Spinal cord (tissue), 9 donors: ENCODE measurements at regions not wholly inside any gene's neighbourhood (a gene's known extent, or its start where the extent isn't known, plus 50 kb on each side); places are given as distances from the start of the nearest gene placed in this dataset.

Experiments used
- DNase-seq, 6 donors: peaks; one replicate each; pipeline versions ENCODE4 v3.0.0 to v3.0.0-alpha.2; 2013 to 2015; ENCODE audit warnings: low spot score in 6 of 6, low read depth in 4 of 6
- H3K27ac ChIP-seq: one replicate; pipeline ENCODE4 v1.5.1; 2013; ENCODE audit warnings: low read depth, low read length, control low read depth
- H3K27me3 ChIP-seq: one replicate; pipeline ENCODE4 v1.6.1; 2013; ENCODE audit warnings: low read length; ENCODE audit not compliant: control insufficient read depth, insufficient read depth
- H3K36me3 ChIP-seq: one replicate; pipeline ENCODE4 v1.6.1; 2013; ENCODE audit warnings: low read length; ENCODE audit not compliant: control insufficient read depth, insufficient read depth
- H3K4me1 ChIP-seq: one replicate; pipeline ENCODE4 v1.6.1; 2013; ENCODE audit warnings: low read length; ENCODE audit not compliant: control insufficient read depth, insufficient read depth
- H3K4me3 ChIP-seq: one replicate; pipeline ENCODE4 v1.5.1; 2013; ENCODE audit warnings: low read depth, low read length, control low read depth
- H3K9me3 ChIP-seq: one replicate; pipeline ENCODE4 v1.6.1; 2013; ENCODE audit warnings: low read length; ENCODE audit not compliant: control insufficient read depth, insufficient read depth
- WGBS: methylation state at CpG from one replicate; pipeline ENCODE4 v1.1.5; 2013; ENCODE audit warnings: missing lambda C conversion rate; ENCODE audit not compliant: insufficient coverage; 5-methylcytosine and 5-hydroxymethylcytosine counted together
- donor health status: healthy.

DNA sequence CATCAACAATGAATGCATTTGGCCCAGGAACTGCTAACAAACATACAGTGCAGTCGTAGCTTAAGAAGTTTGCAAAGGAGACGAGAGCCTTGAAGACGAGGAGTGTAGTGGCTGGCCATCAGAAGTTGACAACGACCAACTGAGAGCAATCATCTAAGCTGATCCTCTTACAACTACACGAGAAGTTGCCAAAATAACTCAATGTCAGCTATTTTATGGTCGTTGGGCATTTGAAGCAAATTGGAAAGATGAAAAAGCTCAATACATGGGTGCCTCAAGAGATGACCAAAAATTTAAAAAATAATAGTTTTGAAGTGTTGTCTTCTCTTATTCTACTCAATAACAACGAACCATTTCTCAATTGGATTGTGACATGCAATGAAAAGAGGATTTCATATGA is 757.7 kb upstream of the CHD1 start:
- Histone ChIP-seq H3K27ac (no peak overlapping the region), H3K4me3 (no peak overlapping the region), H3K36me3 (no peaks in the 10 kb centered on the region), H3K4me1 (no peaks in the 10 kb centered on the region), H3K9me3 (no peaks in the 10 kb centered on the region), H3K27me3 (no peaks in the 10 kb centered on the region)
- DNase-seq, result no peak
- WGBS, result 88% methylated on average over 5 of the region's 7 CpGs

DNA sequence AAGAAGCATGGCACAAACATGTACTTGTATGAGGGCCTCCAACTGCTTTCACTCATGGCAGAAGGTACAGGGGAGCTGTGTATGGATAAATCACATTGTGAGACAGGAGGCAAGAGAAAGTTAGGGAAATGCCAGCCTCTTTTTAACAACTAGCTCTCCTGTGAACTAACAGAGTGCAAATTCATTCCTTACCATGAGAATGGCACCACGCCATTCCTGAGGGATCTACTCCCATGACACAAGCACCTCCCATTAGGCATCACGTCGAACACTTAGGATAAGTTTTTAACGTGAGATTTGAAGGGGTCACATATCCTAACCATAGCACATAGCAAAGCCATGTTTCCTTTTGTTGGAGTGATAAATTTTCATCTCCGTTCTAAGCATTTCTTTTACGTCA is 747.2 kb upstream of the CHD1 start:
- DNase-seq, result no peak
- H3K4me3 ChIP-seq, result no peak overlapping the region
- no peaks in the 10 kb centered on the region for H3K36me3 ChIP-seq
- no peak overlapping the region for H3K27ac ChIP-seq
- H3K4me1 ChIP-seq, result no peaks in the 10 kb centered on the region
- no CpG with 5 or more reads among the region's 6 CpGs for WGBS
- no peaks in the 10 kb centered on the region for H3K27me3 ChIP-seq
- no peaks in the 10 kb centered on the region for H3K9me3 ChIP-seq

DNA sequence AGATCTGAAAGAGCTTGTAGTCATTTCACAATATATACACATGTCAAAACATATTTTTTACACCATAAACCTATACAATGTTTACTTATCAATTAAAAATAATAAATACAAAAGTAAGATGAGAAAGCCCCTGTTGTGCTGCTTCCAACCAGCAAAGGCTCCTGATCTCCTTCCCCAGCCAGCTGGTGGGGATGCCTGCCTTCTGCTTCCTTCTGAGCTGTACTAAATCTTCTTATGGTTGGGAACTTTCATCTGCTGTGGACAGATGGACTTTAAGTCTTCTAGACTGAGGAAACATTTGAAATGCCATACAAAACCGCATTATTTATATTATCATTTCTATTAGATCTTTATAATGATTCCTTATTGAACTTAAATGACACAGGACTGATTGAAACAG is 745.3 kb upstream of the CHD1 start:
- Histone ChIP-seq H3K4me1 (no peaks in the 10 kb centered on the region), H3K36me3 (no peaks in the 10 kb centered on the region), H3K9me3 (no peaks in the 10 kb centered on the region), H3K27ac (no peak overlapping the region), H3K4me3 (no peak overlapping the region), H3K27me3 (no peaks in the 10 kb centered on the region)
- WGBS, result no CpG with 5 or more reads among the region's 1 CpG
- no peak for DNase-seq

DNA sequence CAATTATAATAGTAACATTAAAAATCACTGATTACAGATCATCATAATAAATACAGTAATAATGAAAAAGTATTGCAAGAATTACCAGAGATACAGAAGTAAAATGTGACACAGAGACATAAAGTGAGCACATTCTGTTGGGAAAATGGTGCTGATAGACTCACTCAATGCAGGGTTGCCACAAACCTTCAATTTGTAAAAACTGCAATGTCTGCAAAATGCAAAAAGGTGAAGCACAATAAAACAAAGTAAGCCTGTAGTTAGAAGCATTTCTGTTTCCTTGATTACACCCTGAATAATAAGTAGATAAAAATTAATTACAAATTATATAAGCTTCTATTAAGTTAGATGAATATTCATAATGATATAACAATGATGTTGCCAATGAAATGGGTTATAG is 736.2 kb upstream of the CHD1 start:
- Histone ChIP-seq H3K36me3 (no peaks in the 10 kb centered on the region), H3K4me3 (no peak overlapping the region), H3K9me3 (no peaks in the 10 kb centered on the region), H3K27ac (no peak overlapping the region), H3K4me1 (no peaks in the 10 kb centered on the region), H3K27me3 (no peaks in the 10 kb centered on the region)
- DNase-seq, result no peak

DNA sequence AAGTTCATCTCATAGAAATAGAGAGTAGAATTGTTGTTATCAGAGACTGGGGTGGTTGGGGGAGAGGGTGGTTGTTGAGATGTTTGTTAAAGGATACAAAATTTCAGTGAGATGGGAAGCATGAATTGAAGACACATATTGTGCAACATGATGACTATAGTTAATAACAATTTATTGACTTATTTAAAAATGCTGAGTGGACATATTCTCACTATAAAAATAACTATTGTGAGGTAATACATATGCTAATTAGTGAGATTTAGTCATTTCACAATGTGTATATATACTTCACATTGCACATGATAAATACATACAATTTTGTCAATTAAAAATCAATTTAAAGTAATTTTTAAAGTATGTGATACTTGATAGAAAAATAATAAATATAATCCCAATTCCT is 722.5 kb upstream of the CHD1 start:
- Histone ChIP-seq H3K27ac (no peak overlapping the region), H3K9me3 (no peaks in the 10 kb centered on the region)

DNA sequence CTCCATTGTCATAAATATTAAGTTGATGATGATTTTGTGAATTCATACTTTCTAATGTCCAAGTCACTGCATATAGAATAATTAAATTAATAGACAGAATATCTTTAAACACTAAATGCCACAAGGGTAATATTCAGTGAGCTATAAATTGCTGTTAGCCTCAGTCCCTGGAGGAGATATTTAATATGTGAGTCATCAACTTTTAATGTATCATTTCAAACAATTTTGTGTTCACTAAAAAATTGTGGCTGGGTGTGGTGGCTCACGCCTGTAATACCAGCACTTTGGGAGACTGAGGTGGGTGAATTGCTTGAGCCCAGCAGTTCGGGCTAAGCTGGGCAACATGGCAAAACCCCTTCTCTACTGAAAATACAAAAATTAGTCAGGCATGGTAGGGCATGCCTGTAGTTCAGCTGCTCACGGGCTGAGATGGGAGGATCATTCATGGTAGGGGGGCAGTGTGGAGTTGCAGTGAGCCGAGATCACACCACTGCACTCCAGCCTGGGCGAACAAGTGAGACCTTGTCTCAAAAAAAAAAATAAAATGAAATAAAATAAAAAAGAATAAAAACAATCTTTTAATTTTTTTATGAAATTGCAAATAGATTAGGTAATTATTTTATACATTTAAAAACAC is 717.3 kb upstream of the CHD1 start:
- Histone ChIP-seq H3K9me3 (no peaks in the 10 kb centered on the region), H3K36me3 (no peaks in the 10 kb centered on the region), H3K4me1 (no peaks in the 10 kb centered on the region), H3K27me3 (no peaks in the 10 kb centered on the region), H3K4me3 (no peak overlapping the region), H3K27ac (no peak overlapping the region)
- no CpG with 5 or more reads among the region's 5 CpGs for WGBS
- DNase-seq, result no peak

More for the DNA sequence above, 722.5 kb upstream of the CHD1 start:
- Histone ChIP-seq H3K4me1 (no peaks in the 10 kb centered on the region), H3K4me3 (no peak overlapping the region), H3K27me3 (no peaks in the 10 kb centered on the region), H3K36me3 (no peaks in the 10 kb centered on the region)
- DNase-seq, result no peak

DNA sequence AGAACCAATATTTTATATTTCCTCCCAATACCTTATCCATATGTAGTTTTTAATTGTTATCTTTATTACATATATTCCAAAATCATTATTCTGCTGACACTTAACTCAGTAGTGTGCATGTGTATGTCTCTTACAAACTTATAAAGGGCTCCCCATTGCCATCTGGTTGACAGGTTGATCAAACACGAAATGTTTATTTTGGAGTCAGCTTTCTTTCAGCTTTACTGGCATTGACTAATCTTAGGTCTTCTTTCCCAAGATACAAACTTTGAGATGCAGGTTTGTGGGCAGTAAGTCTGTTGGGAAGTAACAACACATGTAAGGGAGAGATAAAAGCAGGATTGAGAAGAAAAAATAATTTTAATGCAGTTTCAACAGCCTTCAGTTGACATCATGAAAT is 716.0 kb upstream of the CHD1 start:
- Histone ChIP-seq H3K27ac (no peak overlapping the region), H3K9me3 (no peaks in the 10 kb centered on the region), H3K36me3 (no peaks in the 10 kb centered on the region), H3K27me3 (no peaks in the 10 kb centered on the region), H3K4me1 (no peaks in the 10 kb centered on the region), H3K4me3 (no peak overlapping the region)
- no CpG with 5 or more reads among the region's 1 CpG for WGBS
- DNase-seq, result no peak

DNA sequence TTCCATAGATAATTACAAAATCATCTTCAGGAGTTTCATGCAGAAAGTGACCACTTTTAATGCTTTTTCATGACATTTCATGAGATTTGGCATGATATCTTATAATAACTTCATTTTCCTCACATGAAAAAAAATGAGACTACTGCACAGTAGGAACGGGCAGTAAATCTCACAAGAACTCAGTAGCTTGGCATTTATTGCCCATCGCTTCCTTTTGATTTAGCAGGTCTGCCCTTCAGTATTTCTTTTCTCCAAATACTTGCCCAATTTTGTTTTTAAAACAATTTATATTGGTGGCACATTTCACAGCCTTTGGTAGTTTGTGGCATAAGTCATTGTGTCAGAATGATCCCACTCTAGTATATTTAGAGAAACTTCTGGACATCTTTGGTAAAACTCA is 711.8 kb upstream of the CHD1 start:
- WGBS, result 86% methylated on average over 2 of the region's 2 CpGs
- H3K9me3 ChIP-seq, result no peaks in the 10 kb centered on the region

DNA sequence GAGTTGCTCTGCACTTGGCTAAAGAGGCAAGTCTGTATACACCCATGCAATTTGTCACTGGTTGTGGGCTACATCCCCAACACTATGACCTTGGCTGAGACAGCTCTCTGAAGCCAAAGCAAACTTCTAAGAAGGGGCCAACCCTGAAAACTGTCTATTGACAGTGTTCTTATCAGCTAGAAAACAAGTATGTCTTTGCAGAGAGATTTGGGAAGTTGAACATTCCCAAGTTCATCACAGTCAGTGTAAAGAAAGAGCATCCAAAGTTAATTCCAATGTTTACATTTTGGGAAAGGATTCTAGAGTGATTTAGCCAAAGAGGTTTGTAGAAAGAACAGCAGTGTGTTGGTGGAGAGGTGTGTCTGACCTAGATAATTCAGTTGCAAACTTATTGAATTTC is 711.1 kb upstream of the CHD1 start:
- Histone ChIP-seq H3K27me3 (no peaks in the 10 kb centered on the region), H3K9me3 (no peaks in the 10 kb centered on the region), H3K27ac (no peak overlapping the region), H3K4me1 (no peaks in the 10 kb centered on the region), H3K4me3 (no peak overlapping the region), H3K36me3 (no peaks in the 10 kb centered on the region)
- no peak for DNase-seq

More for the DNA sequence above, 711.8 kb upstream of the CHD1 start:
- no peak overlapping the region for H3K27ac ChIP-seq
- no peaks in the 10 kb centered on the region for H3K36me3 ChIP-seq
- DNase-seq, result peak in 1 of 6 donors; percentile 38
- H3K4me1 ChIP-seq, result no peaks in the 10 kb centered on the region
- no peak overlapping the region for H3K4me3 ChIP-seq
- no peaks in the 10 kb centered on the region for H3K27me3 ChIP-seq

DNA sequence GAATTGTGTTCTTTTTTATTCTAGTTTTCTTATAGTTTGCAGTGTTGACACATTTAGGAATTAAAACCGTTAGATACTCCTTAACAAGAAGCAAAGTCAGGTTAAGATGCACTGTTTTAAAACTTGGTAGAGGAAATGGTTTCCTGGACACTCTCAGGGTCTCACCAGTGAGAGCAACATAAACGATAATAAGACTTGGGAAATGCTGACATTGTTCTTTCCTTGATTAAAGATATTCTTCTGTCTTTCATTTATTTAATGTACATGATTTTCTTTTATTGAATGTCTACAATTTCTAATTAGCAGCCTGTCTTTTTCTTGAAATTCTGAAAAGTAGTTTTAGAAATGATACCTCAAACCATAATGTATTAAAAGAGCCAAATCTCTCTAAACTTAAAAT is 707.9 kb upstream of the CHD1 start:
- no peak for DNase-seq
- WGBS, result no CpG with 5 or more reads among the region's 2 CpGs
- Histone ChIP-seq H3K9me3 (no peaks in the 10 kb centered on the region), H3K27me3 (no peaks in the 10 kb centered on the region), H3K4me1 (no peaks in the 10 kb centered on the region), H3K4me3 (no peak overlapping the region), H3K27ac (no peak overlapping the region), H3K36me3 (no peaks in the 10 kb centered on the region)
